ENCODE measurements at regions not wholly inside any gene's neighbourhood (a gene's known extent, or its start where the extent isn't known, plus 50 kb on each side); places are given as distances from the start of the nearest gene placed in this dataset.

DNA sequence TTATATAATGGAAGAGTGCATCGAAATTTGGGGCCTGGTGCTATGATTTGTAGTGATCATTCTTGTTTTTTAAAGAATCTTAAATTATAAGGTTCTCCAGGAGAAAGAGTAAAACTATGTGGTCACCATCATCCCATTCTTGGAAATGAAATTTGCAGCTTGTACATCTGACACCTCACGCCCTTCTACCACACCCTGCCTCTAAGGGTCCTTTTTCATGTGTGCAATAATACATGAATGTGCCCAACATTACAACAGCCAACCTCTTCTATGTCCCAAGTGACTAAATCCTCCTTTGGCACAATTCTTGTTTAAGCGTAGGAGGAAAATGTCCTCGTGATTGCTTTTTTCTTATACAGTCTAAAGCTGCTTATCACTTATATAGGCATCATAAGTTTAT lies 636.5 kb upstream of the NOVA1 start:
- peaks cover 0 to 2% (median 0%) of the 10 kb centered on the region in 4 donors for H3K9me3 ChIP-seq (ENCODE audit: control insufficient read depth in 4 of 4, insufficient read depth in 3 of 4, low read length in 3 of 4)
- 82 to 83% methylated on average over 4 of the region's 4 CpGs for WGBS, 2 donors
- ATAC-seq (ENCODE audit: insufficient read depth, low FRiP score): no peak

DNA sequence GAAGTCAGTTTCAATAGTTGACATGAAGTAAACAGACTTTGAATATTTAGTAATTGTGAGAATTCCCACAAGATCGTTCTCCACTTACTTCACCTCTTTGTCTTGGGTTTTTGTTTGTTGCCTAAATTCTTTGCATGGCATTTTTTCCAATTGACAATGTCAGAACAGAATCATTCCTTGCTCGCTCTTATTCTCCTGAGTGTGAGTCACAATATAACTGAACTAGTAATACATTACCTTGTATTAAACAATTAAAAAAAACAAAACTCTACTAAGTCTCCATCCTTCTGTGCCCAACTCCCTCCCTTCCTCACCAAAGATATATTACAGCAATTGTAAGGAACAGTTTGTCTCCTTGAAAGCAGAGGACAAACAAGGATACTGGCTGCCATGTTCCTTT lies 638.8 kb upstream of the NOVA1 start:
- no peak for ATAC-seq (ENCODE audit: insufficient read depth, low FRiP score)
- no peak overlapping the region for H3K9ac ChIP-seq (ENCODE audit: insufficient read depth in 1 of 2, low read length in 2 of 2)

More for the DNA sequence above, 636.5 kb upstream of the NOVA1 start:
- Histone ChIP-seq H3K27me3 (ENCODE audit: control insufficient read depth in 3 of 3, insufficient read depth in 3 of 3, low read length in 2 of 3) (no peaks in the 10 kb centered on the region), H3K4me1 (ENCODE audit: control insufficient read depth in 5 of 5, insufficient read depth in 5 of 5, low read length in 5 of 5) (no peaks in the 10 kb centered on the region), H3K27ac (ENCODE audit: low read depth in 1 of 2, low read length in 1 of 2) (no peak overlapping the region), H3K36me3 (ENCODE audit: control insufficient read depth in 4 of 4, insufficient read depth in 4 of 4, low read length in 4 of 4) (no peaks in the 10 kb centered on the region), H3K9ac (ENCODE audit: insufficient read depth in 1 of 2, low read length in 2 of 2) (no peak overlapping the region), H3K4me3 (no peak overlapping the region)
- DNase-seq: no peak
- TF ChIP-seq, protein P1, sequence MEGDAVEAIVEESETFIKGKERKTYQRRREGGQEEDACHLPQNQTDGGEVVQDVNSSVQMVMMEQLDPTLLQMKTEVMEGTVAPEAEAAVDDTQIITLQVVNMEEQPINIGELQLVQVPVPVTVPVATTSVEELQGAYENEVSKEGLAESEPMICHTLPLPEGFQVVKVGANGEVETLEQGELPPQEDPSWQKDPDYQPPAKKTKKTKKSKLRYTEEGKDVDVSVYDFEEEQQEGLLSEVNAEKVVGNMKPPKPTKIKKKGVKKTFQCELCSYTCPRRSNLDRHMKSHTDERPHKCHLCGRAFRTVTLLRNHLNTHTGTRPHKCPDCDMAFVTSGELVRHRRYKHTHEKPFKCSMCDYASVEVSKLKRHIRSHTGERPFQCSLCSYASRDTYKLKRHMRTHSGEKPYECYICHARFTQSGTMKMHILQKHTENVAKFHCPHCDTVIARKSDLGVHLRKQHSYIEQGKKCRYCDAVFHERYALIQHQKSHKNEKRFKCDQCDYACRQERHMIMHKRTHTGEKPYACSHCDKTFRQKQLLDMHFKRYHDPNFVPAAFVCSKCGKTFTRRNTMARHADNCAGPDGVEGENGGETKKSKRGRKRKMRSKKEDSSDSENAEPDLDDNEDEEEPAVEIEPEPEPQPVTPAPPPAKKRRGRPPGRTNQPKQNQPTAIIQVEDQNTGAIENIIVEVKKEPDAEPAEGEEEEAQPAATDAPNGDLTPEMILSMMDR (IDR thresholded peaks at IDR 0.05; ENCODE audit: control extremely low read depth, extremely low read depth): no peak

DNA sequence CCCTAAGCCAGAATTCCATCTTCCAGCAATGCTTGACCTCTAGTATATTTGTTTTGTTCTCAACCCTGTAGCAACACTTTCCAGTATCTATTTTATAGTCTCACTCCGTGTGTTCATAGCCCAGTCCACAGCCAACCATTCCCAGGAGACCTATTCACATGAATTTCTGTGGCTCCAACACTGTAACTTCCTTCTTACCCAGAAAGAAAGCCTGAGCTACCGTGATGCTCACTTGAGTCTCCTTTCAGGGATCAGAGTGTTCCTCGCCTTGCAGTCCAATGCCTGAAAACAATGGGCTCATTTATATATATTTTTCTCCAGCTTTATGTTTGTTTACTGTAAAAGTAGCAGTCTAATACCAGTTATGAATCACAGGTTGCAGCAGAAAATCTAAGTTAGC lies 645.0 kb upstream of the NOVA1 start:
- no peak overlapping the region for H3K9ac ChIP-seq (ENCODE audit: insufficient read depth in 1 of 2, low read length in 2 of 2)
- no peak overlapping the region for H3K27ac ChIP-seq (ENCODE audit: low read depth in 1 of 2, low read length in 1 of 2)
- TF ChIP-seq, protein P1 (IDR thresholded peaks at IDR 0.05; ENCODE audit: control extremely low read depth, extremely low read depth): no peak
- H3K27me3 ChIP-seq (ENCODE audit: control insufficient read depth in 3 of 3, insufficient read depth in 3 of 3, low read length in 2 of 3): no peaks in the 10 kb centered on the region
- 58 to 69% methylated on average over 3 of the region's 3 CpGs for WGBS, 2 donors
- no peaks in the 10 kb centered on the region for H3K36me3 ChIP-seq (ENCODE audit: control insufficient read depth in 4 of 4, insufficient read depth in 4 of 4, low read length in 4 of 4)
- no peak for ATAC-seq (ENCODE audit: insufficient read depth, low FRiP score)
- H3K4me1 ChIP-seq (ENCODE audit: control insufficient read depth in 5 of 5, insufficient read depth in 5 of 5, low read length in 5 of 5): no peaks in the 10 kb centered on the region
- no peak for DNase-seq
- H3K9me3 ChIP-seq (ENCODE audit: control insufficient read depth in 4 of 4, insufficient read depth in 3 of 4, low read length in 3 of 4): no peaks in the 10 kb centered on the region
- no peak overlapping the region for H3K4me3 ChIP-seq

More for the DNA sequence above, 638.8 kb upstream of the NOVA1 start:
- Histone ChIP-seq H3K27ac (ENCODE audit: low read depth in 1 of 2, low read length in 1 of 2) (no peak overlapping the region), H3K4me3 (no peak overlapping the region), H3K9me3 (ENCODE audit: control insufficient read depth in 4 of 4, insufficient read depth in 3 of 4, low read length in 3 of 4) (peaks cover 0 to 2% (median 0%) of the 10 kb centered on the region in 4 donors), H3K27me3 (ENCODE audit: control insufficient read depth in 3 of 3, insufficient read depth in 3 of 3, low read length in 2 of 3) (no peaks in the 10 kb centered on the region), H3K36me3 (ENCODE audit: control insufficient read depth in 4 of 4, insufficient read depth in 4 of 4, low read length in 4 of 4) (no peaks in the 10 kb centered on the region), H3K4me1 (ENCODE audit: control insufficient read depth in 5 of 5, insufficient read depth in 5 of 5, low read length in 5 of 5) (no peaks in the 10 kb centered on the region)
- TF ChIP-seq, protein P1 (IDR thresholded peaks at IDR 0.05; ENCODE audit: control extremely low read depth, extremely low read depth): no peak
- 77 to 79% methylated on average over 2 of the region's 2 CpGs for WGBS, 2 donors
- DNase-seq: no peak

DNA sequence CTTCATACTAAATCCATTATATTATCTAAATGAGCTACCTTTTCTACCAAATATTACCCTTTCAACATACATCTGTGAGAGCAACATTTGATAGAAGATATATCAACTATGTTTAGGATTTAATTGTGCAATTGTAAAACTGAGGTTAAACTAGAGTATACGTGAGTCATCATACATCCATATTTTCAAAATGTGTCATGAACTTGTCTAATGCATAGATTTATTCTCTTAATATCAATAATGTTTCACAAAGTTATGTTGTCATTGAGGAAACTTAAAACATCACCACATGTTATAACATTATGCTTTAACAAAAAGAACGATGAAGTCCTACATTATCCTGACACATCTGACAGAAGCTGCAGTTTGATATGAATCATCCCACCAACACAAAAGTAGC lies 645.5 kb upstream of the NOVA1 start:
- Histone ChIP-seq H3K36me3 (ENCODE audit: control insufficient read depth in 4 of 4, insufficient read depth in 4 of 4, low read length in 4 of 4) (no peaks in the 10 kb centered on the region), H3K9ac (ENCODE audit: insufficient read depth in 1 of 2, low read length in 2 of 2) (no peak overlapping the region), H3K4me3 (no peak overlapping the region), H3K9me3 (ENCODE audit: control insufficient read depth in 4 of 4, insufficient read depth in 3 of 4, low read length in 3 of 4) (no peaks in the 10 kb centered on the region), H3K4me1 (ENCODE audit: control insufficient read depth in 5 of 5, insufficient read depth in 5 of 5, low read length in 5 of 5) (no peaks in the 10 kb centered on the region), H3K27ac (ENCODE audit: low read depth in 1 of 2, low read length in 1 of 2) (no peak overlapping the region), H3K27me3 (ENCODE audit: control insufficient read depth in 3 of 3, insufficient read depth in 3 of 3, low read length in 2 of 3) (no peaks in the 10 kb centered on the region)
- ATAC-seq (ENCODE audit: insufficient read depth, low FRiP score) (no peak), DNase-seq (no peak)
- WGBS, 2 donors: 89 to 92% methylated on average over 2 of the region's 2 CpGs
- TF ChIP-seq, protein P1 (IDR thresholded peaks at IDR 0.05; ENCODE audit: control extremely low read depth, extremely low read depth): no peak

All from lung (tissue), 11 donors.